SK-N-SH (cell line): ENCODE measurements at regions not wholly inside any gene's neighbourhood (a gene's known extent, or its start where the extent isn't known, plus 50 kb on each side); places are given as distances from the start of the nearest gene placed in this dataset.

ENCODE experiments used
- EP300 ChIP-seq, 2 experiments: IDR thresholded peaks; 2 replicates each; pipeline versions ENCODE4 v1.4.0 to v1.6.1; 2012; ENCODE audit warnings: borderline replicate concordance in 1 of 2, low read depth in 1 of 2, low read length in 1 of 2
- EZH2phosphoT487 ChIP-seq: fragments of 200-600 bp; sonication (generic); IDR thresholded peaks from 2 replicates; pipeline ENCODE4 v1.6.1; 2017; ENCODE audit warnings: low read depth, mixed run types, mild to moderate bottlenecking, antibody characterized with exemption, moderate library complexity, borderline replicate concordance
- MXI1 ChIP-seq: IDR thresholded peaks from 2 replicates; pipeline ENCODE4 v1.6.1; 2012; ENCODE audit warnings: mild to moderate bottlenecking, low read depth, low read length, improper control_type of control experiment
- POLR2AphosphoS5 ChIP-seq: IDR thresholded peaks from 2 replicates; pipeline ENCODE4 v1.6.1; 2012; ENCODE audit warnings: low read depth, low read length
- RAD21 ChIP-seq: IDR thresholded peaks from 2 replicates; pipeline ENCODE4 v1.6.1; 2012; ENCODE audit warnings: mild to moderate bottlenecking, low read length
- RCOR1 ChIP-seq: fragments of 150-350 bp; IDR thresholded peaks from 2 replicates; pipeline ENCODE4 v1.6.1; 2017; ENCODE audit warnings: antibody characterized with exemption, low read length
- TAF1 ChIP-seq: IDR thresholded peaks from 2 replicates; pipeline ENCODE4 v1.6.1; 2012; ENCODE audit warnings: low read depth, mild to moderate bottlenecking, low read length, moderate library complexity, borderline replicate concordance
- TF ChIP-seq, protein P1 (sequence below): fragments of 200-600 bp; sonication (generic); IDR thresholded peaks from 2 replicates; pipeline ENCODE4 v1.6.1; 2017; ENCODE audit warnings: antibody characterized with exemption, mild to moderate bottlenecking, moderate library complexity
- TF ChIP-seq, protein P2 (sequence below): IDR thresholded peaks from 2 replicates; pipeline ENCODE4 v1.4.0; 2012; ENCODE audit warnings: low read depth, borderline replicate concordance
- TF ChIP-seq, protein P3 (sequence below): IDR thresholded peaks from 2 replicates; pipeline ENCODE4 v1.6.1; 2012; ENCODE audit warnings: mild to moderate bottlenecking, low read depth, low read length, moderate library complexity

DNA sequence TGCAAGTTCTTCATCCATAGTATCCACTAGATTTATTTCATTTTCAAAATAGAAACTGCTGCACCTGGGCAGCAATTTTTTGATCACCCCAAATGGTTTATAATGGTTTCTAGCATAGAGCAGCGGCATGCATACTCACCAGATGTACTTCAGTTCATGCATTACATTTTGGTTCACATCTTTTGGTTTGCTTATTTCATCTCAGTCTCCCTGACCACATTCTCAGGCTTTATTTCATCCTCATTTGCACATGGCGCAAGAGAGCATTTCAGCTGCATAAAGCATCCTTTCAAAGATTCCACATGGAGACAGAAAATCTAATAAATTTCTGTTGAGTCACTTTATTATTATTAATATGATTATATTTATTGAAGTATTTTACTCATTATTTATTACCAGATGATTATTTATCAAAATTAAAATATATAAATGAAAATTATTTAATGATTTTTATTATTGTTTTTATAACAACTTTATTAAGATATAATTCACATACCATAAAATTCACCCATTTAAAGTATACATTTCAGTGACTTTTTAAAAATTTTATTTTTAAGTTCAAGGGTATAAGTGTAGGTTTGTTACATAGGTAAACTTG is 284.6 kb downstream of the TXNL1 start:
- TF ChIP-seq, protein P1, sequence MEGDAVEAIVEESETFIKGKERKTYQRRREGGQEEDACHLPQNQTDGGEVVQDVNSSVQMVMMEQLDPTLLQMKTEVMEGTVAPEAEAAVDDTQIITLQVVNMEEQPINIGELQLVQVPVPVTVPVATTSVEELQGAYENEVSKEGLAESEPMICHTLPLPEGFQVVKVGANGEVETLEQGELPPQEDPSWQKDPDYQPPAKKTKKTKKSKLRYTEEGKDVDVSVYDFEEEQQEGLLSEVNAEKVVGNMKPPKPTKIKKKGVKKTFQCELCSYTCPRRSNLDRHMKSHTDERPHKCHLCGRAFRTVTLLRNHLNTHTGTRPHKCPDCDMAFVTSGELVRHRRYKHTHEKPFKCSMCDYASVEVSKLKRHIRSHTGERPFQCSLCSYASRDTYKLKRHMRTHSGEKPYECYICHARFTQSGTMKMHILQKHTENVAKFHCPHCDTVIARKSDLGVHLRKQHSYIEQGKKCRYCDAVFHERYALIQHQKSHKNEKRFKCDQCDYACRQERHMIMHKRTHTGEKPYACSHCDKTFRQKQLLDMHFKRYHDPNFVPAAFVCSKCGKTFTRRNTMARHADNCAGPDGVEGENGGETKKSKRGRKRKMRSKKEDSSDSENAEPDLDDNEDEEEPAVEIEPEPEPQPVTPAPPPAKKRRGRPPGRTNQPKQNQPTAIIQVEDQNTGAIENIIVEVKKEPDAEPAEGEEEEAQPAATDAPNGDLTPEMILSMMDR = no peak
- TF ChIP-seq RAD21 = no peak
- no peak for TF ChIP-seq RCOR1
- no peak for TF ChIP-seq EP300 (IDR thresholded peaks at IDR 0.05; ENCODE audit: borderline replicate concordance in 1 of 2, low read depth in 1 of 2, low read length in 1 of 2)
- TF ChIP-seq, protein P2, sequence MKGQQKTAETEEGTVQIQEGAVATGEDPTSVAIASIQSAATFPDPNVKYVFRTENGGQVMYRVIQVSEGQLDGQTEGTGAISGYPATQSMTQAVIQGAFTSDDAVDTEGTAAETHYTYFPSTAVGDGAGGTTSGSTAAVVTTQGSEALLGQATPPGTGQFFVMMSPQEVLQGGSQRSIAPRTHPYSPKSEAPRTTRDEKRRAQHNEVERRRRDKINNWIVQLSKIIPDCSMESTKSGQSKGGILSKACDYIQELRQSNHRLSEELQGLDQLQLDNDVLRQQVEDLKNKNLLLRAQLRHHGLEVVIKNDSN = no peak
- no peak for TF ChIP-seq EZH2phosphoT487
- TF ChIP-seq MXI1 = no peak
- no peak for TF ChIP-seq TAF1
- no peak for TF ChIP-seq POLR2AphosphoS5
- TF ChIP-seq, protein P3, sequence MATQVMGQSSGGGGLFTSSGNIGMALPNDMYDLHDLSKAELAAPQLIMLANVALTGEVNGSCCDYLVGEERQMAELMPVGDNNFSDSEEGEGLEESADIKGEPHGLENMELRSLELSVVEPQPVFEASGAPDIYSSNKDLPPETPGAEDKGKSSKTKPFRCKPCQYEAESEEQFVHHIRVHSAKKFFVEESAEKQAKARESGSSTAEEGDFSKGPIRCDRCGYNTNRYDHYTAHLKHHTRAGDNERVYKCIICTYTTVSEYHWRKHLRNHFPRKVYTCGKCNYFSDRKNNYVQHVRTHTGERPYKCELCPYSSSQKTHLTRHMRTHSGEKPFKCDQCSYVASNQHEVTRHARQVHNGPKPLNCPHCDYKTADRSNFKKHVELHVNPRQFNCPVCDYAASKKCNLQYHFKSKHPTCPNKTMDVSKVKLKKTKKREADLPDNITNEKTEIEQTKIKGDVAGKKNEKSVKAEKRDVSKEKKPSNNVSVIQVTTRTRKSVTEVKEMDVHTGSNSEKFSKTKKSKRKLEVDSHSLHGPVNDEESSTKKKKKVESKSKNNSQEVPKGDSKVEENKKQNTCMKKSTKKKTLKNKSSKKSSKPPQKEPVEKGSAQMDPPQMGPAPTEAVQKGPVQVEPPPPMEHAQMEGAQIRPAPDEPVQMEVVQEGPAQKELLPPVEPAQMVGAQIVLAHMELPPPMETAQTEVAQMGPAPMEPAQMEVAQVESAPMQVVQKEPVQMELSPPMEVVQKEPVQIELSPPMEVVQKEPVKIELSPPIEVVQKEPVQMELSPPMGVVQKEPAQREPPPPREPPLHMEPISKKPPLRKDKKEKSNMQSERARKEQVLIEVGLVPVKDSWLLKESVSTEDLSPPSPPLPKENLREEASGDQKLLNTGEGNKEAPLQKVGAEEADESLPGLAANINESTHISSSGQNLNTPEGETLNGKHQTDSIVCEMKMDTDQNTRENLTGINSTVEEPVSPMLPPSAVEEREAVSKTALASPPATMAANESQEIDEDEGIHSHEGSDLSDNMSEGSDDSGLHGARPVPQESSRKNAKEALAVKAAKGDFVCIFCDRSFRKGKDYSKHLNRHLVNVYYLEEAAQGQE = no peak
